ENCODE measurements at regions not wholly inside any gene's neighbourhood (a gene's known extent, or its start where the extent isn't known, plus 50 kb on each side); places are given as distances from the start of the nearest gene placed in this dataset.
"Not testable (repeated sequence)": the region's sequence is repeated elsewhere in the genome, so short reads cannot be mapped to it uniquely, and the experiment has no call there.

GRCh38 chr22:27602390-27602789 lies 199.2 kb downstream of the MN1 start:
- TF ChIP-seq CTCF (IDR thresholded peaks at IDR 0.05), result no peak

GRCh38 chr22:27603111-27603799 lies 198.3 kb downstream of the MN1 start:
- no peaks in the 10 kb centered on the region for H3K4me1 ChIP-seq (ENCODE audit: control insufficient read depth in 1 of 2, insufficient read depth in 1 of 2, low read depth in 1 of 2, low read length in 1 of 2)

More at GRCh38 chr22:27602390-27602789, 199.2 kb downstream of the MN1 start:
- no peaks in the 10 kb centered on the region for H3K4me1 ChIP-seq (ENCODE audit: control insufficient read depth in 1 of 2, insufficient read depth in 1 of 2, low read depth in 1 of 2, low read length in 1 of 2)
- no peak overlapping the region for H3K4me3 ChIP-seq (ENCODE audit: low read depth in 1 of 2, low read length in 1 of 2)
- H3K9me3 ChIP-seq, result no peaks in the 10 kb centered on the region
- no peaks in the 10 kb centered on the region for H3K36me3 ChIP-seq
- H3K27ac ChIP-seq, result no peak overlapping the region
- no peaks in the 10 kb centered on the region for H3K27me3 ChIP-seq

GRCh38 chr22:27603800-27604144 lies 197.8 kb downstream of the MN1 start:
- Histone ChIP-seq H3K27ac (no peak overlapping the region), H3K27me3 (no peaks in the 10 kb centered on the region), H3K9me3 (no peaks in the 10 kb centered on the region), H3K36me3 (no peaks in the 10 kb centered on the region), H3K4me1 (ENCODE audit: control insufficient read depth in 1 of 2, insufficient read depth in 1 of 2, low read depth in 1 of 2, low read length in 1 of 2) (no peaks in the 10 kb centered on the region), H3K4me3 (ENCODE audit: low read depth in 1 of 2, low read length in 1 of 2) (no peak overlapping the region)
- no peak for TF ChIP-seq CTCF (IDR thresholded peaks at IDR 0.05)

More at GRCh38 chr22:27603111-27603799, 198.3 kb downstream of the MN1 start:
- Histone ChIP-seq H3K36me3 (no peaks in the 10 kb centered on the region), H3K27me3 (no peaks in the 10 kb centered on the region), H3K9me3 (no peaks in the 10 kb centered on the region), H3K27ac (no peak overlapping the region), H3K4me3 (ENCODE audit: low read depth in 1 of 2, low read length in 1 of 2) (no peak overlapping the region)
- no peak for TF ChIP-seq CTCF (IDR thresholded peaks at IDR 0.05)

GRCh38 chr22:27605390-27605789 lies 196.2 kb downstream of the MN1 start:
- Histone ChIP-seq H3K4me3 (ENCODE audit: low read depth in 1 of 2, low read length in 1 of 2) (no peak overlapping the region), H3K36me3 (no peaks in the 10 kb centered on the region), H3K27me3 (no peaks in the 10 kb centered on the region), H3K4me1 (ENCODE audit: control insufficient read depth in 1 of 2, insufficient read depth in 1 of 2, low read depth in 1 of 2, low read length in 1 of 2) (no peaks in the 10 kb centered on the region), H3K27ac (no peak overlapping the region), H3K9me3 (no peaks in the 10 kb centered on the region)
- no peak for TF ChIP-seq CTCF (IDR thresholded peaks at IDR 0.05)

GRCh38 chr22:27607750-27608149 lies 193.8 kb downstream of the MN1 start:
- peaks cover 13% of the 10 kb centered on the region for H3K27me3 ChIP-seq
- H3K36me3 ChIP-seq; H3K4me3 ChIP-seq (ENCODE audit: low read depth in 1 of 2, low read length in 1 of 2); H3K27ac ChIP-seq; H3K4me1 ChIP-seq (ENCODE audit: control insufficient read depth in 1 of 2, insufficient read depth in 1 of 2, low read depth in 1 of 2, low read length in 1 of 2); H3K9me3 ChIP-seq: not testable (repeated sequence)

GRCh38 chr22:27609451-27609888 lies 192.1 kb downstream of the MN1 start:
- peaks cover 30% of the 10 kb centered on the region for H3K27me3 ChIP-seq
- no peak overlapping the region for H3K27ac ChIP-seq

GRCh38 chr22:27610164-27610563 lies 191.4 kb downstream of the MN1 start:
- peaks cover 37% of the 10 kb centered on the region for H3K27me3 ChIP-seq
- not testable (repeated sequence) for H3K36me3 ChIP-seq; H3K9me3 ChIP-seq; H3K4me3 ChIP-seq (ENCODE audit: low read depth in 1 of 2, low read length in 1 of 2); H3K4me1 ChIP-seq (ENCODE audit: control insufficient read depth in 1 of 2, insufficient read depth in 1 of 2, low read depth in 1 of 2, low read length in 1 of 2); H3K27ac ChIP-seq

More at GRCh38 chr22:27609451-27609888, 192.1 kb downstream of the MN1 start:
- H3K4me3 ChIP-seq (ENCODE audit: low read depth in 1 of 2, low read length in 1 of 2), result no peak overlapping the region
- H3K9me3 ChIP-seq, result no peaks in the 10 kb centered on the region
- no peaks in the 10 kb centered on the region for H3K4me1 ChIP-seq (ENCODE audit: control insufficient read depth in 1 of 2, insufficient read depth in 1 of 2, low read depth in 1 of 2, low read length in 1 of 2)
- no peak for TF ChIP-seq CTCF (IDR thresholded peaks at IDR 0.05)
- H3K36me3 ChIP-seq, result no peaks in the 10 kb centered on the region
